Caco-2 (cell line): ENCODE measurements at regions not wholly inside any gene's neighbourhood (a gene's known extent, or its start where the extent isn't known, plus 50 kb on each side); places are given as distances from the start of the nearest gene placed in this dataset.

ENCODE experiments used
- BruUV-seq: library from RNA; stranded (reverse); fragments of 400-500 nt; replicated peaks from 2 replicates; lab custom pipeline; 2021; lab: Mats Ljungman, UMichigan
- CTCF ChIA-PET: fragments of 300-600 bp; sonication (Branson Sonifier 250); formaldehyde crosslinking; loops from one replicate; lab custom pipeline; 2022; ENCODE audit warnings: antibody characterized with exemption; lab: Charles Lee
- POLR2A ChIA-PET: fragments of 300-600 bp; sonication (Branson Sonifier 250); formaldehyde crosslinking; loops from one replicate; lab custom pipeline; 2022; ENCODE audit warnings: antibody characterized with exemption; lab: Charles Lee
- DNase-seq, 2 experiments: peaks; one replicate each; pipeline versions ENCODE4 v3.0.0 to v3.0.0-alpha.2; 2020 to 2022
- H3K27me3 ChIP-seq: replicated peaks from 2 replicates; pipeline ENCODE4 v1.6.0; 2011; ENCODE audit warnings: low read length; ENCODE audit not compliant: control insufficient read depth, insufficient read depth
- H3K36me3 ChIP-seq: 2 replicates; pipeline ENCODE4 v1.5.1; 2011; ENCODE audit warnings: low read length; ENCODE audit not compliant: control insufficient read depth, insufficient read depth
- H3K4me1 ChIP-seq: fragments of 250-450 bp; sonication (Bioruptor Pico); 2 replicates; pipeline ENCODE4 v1.5.1; 2020; ENCODE audit warnings: mild to moderate bottlenecking
- H3K4me3 ChIP-seq: 2 replicates; pipeline ENCODE4 v1.5.1; 2011; ENCODE audit warnings: low read depth, mild to moderate bottlenecking, control low read depth, low read length
- H3K9me3 ChIP-seq: fragments of 250-450 bp; sonication (Bioruptor Pico); 2 replicates; pipeline ENCODE4 v1.5.1; 2020; ENCODE audit warnings: mild to moderate bottlenecking, moderate library complexity
- H3K27ac Mint-ChIP-seq: one replicate; pipeline ENCODE4 v1.8.0; 2022; ENCODE audit warnings: mixed read lengths; ENCODE audit not compliant: unreplicated experiment
- H3K27me3 Mint-ChIP-seq: one replicate; pipeline ENCODE4 v1.8.0; 2022; ENCODE audit warnings: mixed read lengths; ENCODE audit not compliant: insufficient read depth, unreplicated experiment
- H3K36me3 Mint-ChIP-seq: one replicate; pipeline ENCODE4 v1.8.0; 2022; ENCODE audit warnings: mild to moderate bottlenecking, mixed read lengths; ENCODE audit not compliant: insufficient read depth, unreplicated experiment
- H3K4me1 Mint-ChIP-seq: one replicate; pipeline ENCODE4 v1.8.0; 2022; ENCODE audit warnings: low read depth, mixed read lengths; ENCODE audit not compliant: unreplicated experiment
- H3K4me3 Mint-ChIP-seq: one replicate; pipeline ENCODE4 v1.8.0; 2022; ENCODE audit warnings: mild to moderate bottlenecking, moderate library complexity, mixed read lengths; ENCODE audit not compliant: unreplicated experiment
- H3K9me3 Mint-ChIP-seq: one replicate; pipeline ENCODE4 v1.8.0; 2022; ENCODE audit warnings: mixed read lengths; ENCODE audit not compliant: unreplicated experiment
- intact Hi-C: fragments of 100-400 bp; cut with micrococcal nuclease; formaldehyde crosslinking; loops from one replicate; pipeline ENCODE4 v1.10.0; 2022; ENCODE audit not compliant: unreplicated experiment
- TF ChIP-seq, protein P1 (sequence below), 2 experiments: fragments of 200-600 bp in 1 of 2; IDR thresholded peaks; 1 replicate in 1 of 2; 2 replicates in 1 of 2; pipeline versions ENCODE4 v1.5.1 to v1.8.0; 2011 to 2022; ENCODE audit warnings: antibody characterized with exemption in 1 of 2, control low read depth in 1 of 2, inconsistent platforms in 1 of 2, low read depth in 1 of 2, low read length in 1 of 2, mild to moderate bottlenecking in 1 of 2, moderate library complexity in 1 of 2; ENCODE audit not compliant: insufficient read depth in 1 of 2, severe bottlenecking in 1 of 2, unreplicated experiment in 1 of 2

DNA sequence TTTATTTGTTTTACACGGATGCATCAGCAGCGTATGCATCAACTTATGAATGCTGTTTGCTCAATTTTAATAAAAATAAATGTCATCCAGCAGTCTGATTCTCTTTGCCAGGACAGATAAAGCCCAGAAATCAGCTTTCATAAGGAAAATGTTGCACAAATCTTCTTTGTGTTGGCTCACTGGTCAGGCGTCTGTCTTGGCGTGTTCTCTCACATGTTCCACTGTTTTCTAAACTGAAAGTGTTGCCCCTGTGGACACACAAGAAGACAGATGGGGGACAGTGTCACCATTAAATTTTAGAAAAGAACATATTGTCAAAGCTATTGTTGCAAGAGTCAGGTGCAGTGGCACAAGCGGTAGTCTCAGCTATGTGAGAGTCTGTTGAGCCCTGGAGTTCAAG, 316.2 kb downstream of the CENPC start:
- no peak for DNase-seq

DNA sequence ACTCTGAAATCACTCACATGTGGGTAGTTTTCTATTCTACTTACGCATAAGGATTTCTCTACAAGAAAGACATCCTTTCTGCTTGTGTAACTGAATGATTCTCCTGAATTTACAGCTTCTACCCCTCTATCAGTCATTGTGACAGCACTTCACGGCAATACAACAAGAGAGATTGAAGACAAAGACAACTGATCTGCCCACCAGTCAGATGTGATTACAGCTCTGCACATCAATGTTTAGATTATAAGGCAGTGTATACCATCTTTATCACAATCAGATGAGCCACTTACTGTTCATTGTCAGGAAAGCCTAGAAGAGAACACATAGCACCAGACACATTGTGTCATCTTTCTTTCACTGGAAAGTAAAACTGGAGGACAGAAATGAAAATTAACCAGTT, 324.4 kb downstream of the CENPC start:
- H3K27me3 Mint-ChIP-seq, result no peaks in the 10 kb centered on the region
- H3K9me3 Mint-ChIP-seq, result no peaks in the 10 kb centered on the region
- TF ChIP-seq, protein P1, sequence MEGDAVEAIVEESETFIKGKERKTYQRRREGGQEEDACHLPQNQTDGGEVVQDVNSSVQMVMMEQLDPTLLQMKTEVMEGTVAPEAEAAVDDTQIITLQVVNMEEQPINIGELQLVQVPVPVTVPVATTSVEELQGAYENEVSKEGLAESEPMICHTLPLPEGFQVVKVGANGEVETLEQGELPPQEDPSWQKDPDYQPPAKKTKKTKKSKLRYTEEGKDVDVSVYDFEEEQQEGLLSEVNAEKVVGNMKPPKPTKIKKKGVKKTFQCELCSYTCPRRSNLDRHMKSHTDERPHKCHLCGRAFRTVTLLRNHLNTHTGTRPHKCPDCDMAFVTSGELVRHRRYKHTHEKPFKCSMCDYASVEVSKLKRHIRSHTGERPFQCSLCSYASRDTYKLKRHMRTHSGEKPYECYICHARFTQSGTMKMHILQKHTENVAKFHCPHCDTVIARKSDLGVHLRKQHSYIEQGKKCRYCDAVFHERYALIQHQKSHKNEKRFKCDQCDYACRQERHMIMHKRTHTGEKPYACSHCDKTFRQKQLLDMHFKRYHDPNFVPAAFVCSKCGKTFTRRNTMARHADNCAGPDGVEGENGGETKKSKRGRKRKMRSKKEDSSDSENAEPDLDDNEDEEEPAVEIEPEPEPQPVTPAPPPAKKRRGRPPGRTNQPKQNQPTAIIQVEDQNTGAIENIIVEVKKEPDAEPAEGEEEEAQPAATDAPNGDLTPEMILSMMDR (IDR thresholded peaks at IDR 0.05; ENCODE audit: insufficient read depth in 1 of 2, low read depth in 1 of 2, low read length in 1 of 2, severe bottlenecking in 1 of 2, unreplicated experiment in 1 of 2), result no peak
- no peak overlapping the region for H3K4me3 ChIP-seq
- H3K9me3 ChIP-seq, result no peaks in the 10 kb centered on the region
- intact Hi-C loops, result no loop called here
- H3K27me3 ChIP-seq, result no peaks in the 10 kb centered on the region; the same call in 1 of the 2 replicates
- CTCF ChIA-PET, result no interaction called here
- H3K4me1 Mint-ChIP-seq, result no peaks in the 10 kb centered on the region
- no peaks in the 10 kb centered on the region for H3K36me3 ChIP-seq
- no peak overlapping the region for H3K27ac Mint-ChIP-seq
- DNase-seq, result no peak
- POLR2A ChIA-PET, result no interaction called here
- no peak overlapping the region for H3K4me3 Mint-ChIP-seq
- no peaks in the 10 kb centered on the region for H3K36me3 Mint-ChIP-seq
- no peaks in the 10 kb centered on the region for H3K4me1 ChIP-seq
- BruUV-seq, result no TSS peak

More for the DNA sequence above, 316.2 kb downstream of the CENPC start:
- ChIA-PET CTCF (no interaction called here), POLR2A (no interaction called here)
- Mint-ChIP-seq H3K4me1 (no peaks in the 10 kb centered on the region), H3K9me3 (no peaks in the 10 kb centered on the region), H3K36me3 (no peaks in the 10 kb centered on the region), H3K27me3 (peaks cover 3% of the 10 kb centered on the region), H3K27ac (no peak overlapping the region), H3K4me3 (no peak overlapping the region)
- Histone ChIP-seq H3K36me3 (no peaks in the 10 kb centered on the region), H3K27me3 (no peaks in the 10 kb centered on the region; the same call in 1 of the 2 replicates), H3K4me3 (no peak overlapping the region), H3K9me3 (no peaks in the 10 kb centered on the region), H3K4me1 (no peaks in the 10 kb centered on the region)
- intact Hi-C loops, result no loop called here
- TF ChIP-seq, protein P1 (IDR thresholded peaks at IDR 0.05; ENCODE audit: insufficient read depth in 1 of 2, low read depth in 1 of 2, low read length in 1 of 2, severe bottlenecking in 1 of 2, unreplicated experiment in 1 of 2), result no peak
- no TSS peak for BruUV-seq

DNA sequence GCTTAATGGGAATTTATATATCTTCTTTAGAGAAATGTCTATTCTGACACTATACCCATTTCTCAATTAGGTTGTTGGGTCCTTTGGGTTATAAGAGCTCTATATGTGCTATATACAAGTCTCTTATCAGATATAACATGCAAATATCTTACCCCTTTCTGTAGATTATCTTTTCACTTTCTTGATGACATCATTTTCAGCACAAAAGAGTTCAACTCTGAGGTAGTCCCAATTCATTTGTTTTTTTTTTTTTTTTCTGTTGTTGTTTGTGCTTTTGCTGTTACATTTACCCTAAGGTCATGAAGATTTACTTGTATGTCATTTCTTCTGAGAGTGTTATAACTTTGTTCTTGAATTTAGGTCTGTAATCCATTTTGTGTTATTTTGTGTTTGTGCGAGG, 326.4 kb downstream of the CENPC start:
- Mint-ChIP-seq H3K4me1 (no peaks in the 10 kb centered on the region), H3K36me3 (no peaks in the 10 kb centered on the region), H3K4me3 (no peak overlapping the region), H3K27me3 (no peaks in the 10 kb centered on the region), H3K27ac (no peak overlapping the region), H3K9me3 (no peaks in the 10 kb centered on the region)
- Histone ChIP-seq H3K27me3 (no peaks in the 10 kb centered on the region), H3K4me1 (no peaks in the 10 kb centered on the region), H3K9me3 (no peaks in the 10 kb centered on the region), H3K36me3 (no peaks in the 10 kb centered on the region), H3K4me3 (no peak overlapping the region)
- CTCF ChIA-PET, result no interaction called here
- no TSS peak for BruUV-seq
- TF ChIP-seq, protein P1 (IDR thresholded peaks at IDR 0.05; ENCODE audit: insufficient read depth in 1 of 2, low read depth in 1 of 2, low read length in 1 of 2, severe bottlenecking in 1 of 2, unreplicated experiment in 1 of 2), result no peak
- POLR2A ChIA-PET, result no interaction called here
- intact Hi-C loops, result no loop called here
- DNase-seq, result no peak
